ENCODE measurements at regions not wholly inside any gene's neighbourhood (a gene's known extent, or its start where the extent isn't known, plus 50 kb on each side); places are given as distances from the start of the nearest gene placed in this dataset.

DNA sequence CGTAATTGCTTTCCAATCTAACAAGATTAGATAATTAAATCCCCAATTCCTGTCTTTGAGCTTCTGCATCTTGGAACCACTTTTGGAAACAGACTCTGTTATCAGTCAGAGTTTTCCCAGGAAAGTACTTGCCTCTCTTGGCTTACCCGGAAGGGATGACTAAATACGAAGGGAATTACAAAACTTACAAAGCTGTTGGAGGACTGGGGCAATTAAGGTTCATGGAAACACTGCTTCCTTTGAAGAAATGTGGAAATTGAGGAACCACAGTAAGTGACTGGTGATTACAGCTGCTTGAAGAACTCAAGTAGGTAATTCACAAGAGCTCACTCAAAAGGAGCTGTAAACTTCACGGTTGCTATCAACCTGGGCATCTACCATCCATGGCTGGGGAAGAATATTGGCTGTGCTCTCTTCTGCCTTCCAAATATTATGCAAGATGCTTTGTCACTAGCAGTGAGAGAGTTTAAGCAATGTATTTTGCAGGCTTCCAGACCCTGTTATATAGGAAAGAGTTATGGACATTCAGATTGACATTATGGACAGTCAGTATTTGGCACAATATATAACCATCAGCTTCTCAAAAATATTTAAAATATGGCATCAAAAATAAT, 104.6 kb upstream of the MAN2A1 start:
- TF ChIP-seq POLR2A (IDR thresholded peaks at IDR 0.05; ENCODE audit: low read length), result no peak
- TF ChIP-seq GATA1 (IDR thresholded peaks at IDR 0.05; ENCODE audit: low read depth, low read length), result no peak

Measured in erythroblast (primary cell).